GM13977 (cell line): ENCODE measurements at regions not wholly inside any gene's neighbourhood (a gene's known extent, or its start where the extent isn't known, plus 50 kb on each side); places are given as distances from the start of the nearest gene placed in this dataset.

Source experiments
- DNase-seq: peaks from one replicate; pipeline ENCODE4 v3.0.0; 2012; ENCODE audit warnings: low spot score
- in situ Hi-C: fragments of 300-500 bp; cut with MboI; formaldehyde crosslinking; loops from one replicate; pipeline ENCODE4 v1.12.0; 2022; ENCODE audit warnings: low sequenced_read_pairs, low pct_unique_long_range_greater_than_20kb, mixed read lengths, inconsistent platforms; ENCODE audit not compliant: unreplicated experiment
- TF ChIP-seq, protein P1 (sequence below): IDR thresholded peaks from 2 replicates; pipeline ENCODE4 v1.5.1; 2012; ENCODE audit warnings: mild to moderate bottlenecking, control low read depth; ENCODE audit not compliant: insufficient read depth; ENCODE audit errors: extremely low read depth, missing control alignments

- in situ Hi-C loops: no loop called here
- no peak for DNase-seq
- TF ChIP-seq, protein P1, sequence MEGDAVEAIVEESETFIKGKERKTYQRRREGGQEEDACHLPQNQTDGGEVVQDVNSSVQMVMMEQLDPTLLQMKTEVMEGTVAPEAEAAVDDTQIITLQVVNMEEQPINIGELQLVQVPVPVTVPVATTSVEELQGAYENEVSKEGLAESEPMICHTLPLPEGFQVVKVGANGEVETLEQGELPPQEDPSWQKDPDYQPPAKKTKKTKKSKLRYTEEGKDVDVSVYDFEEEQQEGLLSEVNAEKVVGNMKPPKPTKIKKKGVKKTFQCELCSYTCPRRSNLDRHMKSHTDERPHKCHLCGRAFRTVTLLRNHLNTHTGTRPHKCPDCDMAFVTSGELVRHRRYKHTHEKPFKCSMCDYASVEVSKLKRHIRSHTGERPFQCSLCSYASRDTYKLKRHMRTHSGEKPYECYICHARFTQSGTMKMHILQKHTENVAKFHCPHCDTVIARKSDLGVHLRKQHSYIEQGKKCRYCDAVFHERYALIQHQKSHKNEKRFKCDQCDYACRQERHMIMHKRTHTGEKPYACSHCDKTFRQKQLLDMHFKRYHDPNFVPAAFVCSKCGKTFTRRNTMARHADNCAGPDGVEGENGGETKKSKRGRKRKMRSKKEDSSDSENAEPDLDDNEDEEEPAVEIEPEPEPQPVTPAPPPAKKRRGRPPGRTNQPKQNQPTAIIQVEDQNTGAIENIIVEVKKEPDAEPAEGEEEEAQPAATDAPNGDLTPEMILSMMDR: no peak
These were observed 89.2 kb upstream of the BHLHE23 start for GRCh38 chr20:63095718-63096654.

GRCh38 chr20:63094767-63095499 is 88.2 kb upstream of the BHLHE23 start:
- TF ChIP-seq, protein P1: no peak
- in situ Hi-C loops: no loop called here
- DNase-seq: no peak

- DNase-seq: no peak
- TF ChIP-seq, protein P1: no peak
- in situ Hi-C loops: no loop called here
These were observed 87.4 kb upstream of the BHLHE23 start for GRCh38 chr20:63093966-63094766.

GRCh38 chr20:63092660-63093215 is 86.0 kb upstream of the BHLHE23 start:
- TF ChIP-seq, protein P1: no peak
- in situ Hi-C loops: no loop called here
- no peak for DNase-seq

DNA sequence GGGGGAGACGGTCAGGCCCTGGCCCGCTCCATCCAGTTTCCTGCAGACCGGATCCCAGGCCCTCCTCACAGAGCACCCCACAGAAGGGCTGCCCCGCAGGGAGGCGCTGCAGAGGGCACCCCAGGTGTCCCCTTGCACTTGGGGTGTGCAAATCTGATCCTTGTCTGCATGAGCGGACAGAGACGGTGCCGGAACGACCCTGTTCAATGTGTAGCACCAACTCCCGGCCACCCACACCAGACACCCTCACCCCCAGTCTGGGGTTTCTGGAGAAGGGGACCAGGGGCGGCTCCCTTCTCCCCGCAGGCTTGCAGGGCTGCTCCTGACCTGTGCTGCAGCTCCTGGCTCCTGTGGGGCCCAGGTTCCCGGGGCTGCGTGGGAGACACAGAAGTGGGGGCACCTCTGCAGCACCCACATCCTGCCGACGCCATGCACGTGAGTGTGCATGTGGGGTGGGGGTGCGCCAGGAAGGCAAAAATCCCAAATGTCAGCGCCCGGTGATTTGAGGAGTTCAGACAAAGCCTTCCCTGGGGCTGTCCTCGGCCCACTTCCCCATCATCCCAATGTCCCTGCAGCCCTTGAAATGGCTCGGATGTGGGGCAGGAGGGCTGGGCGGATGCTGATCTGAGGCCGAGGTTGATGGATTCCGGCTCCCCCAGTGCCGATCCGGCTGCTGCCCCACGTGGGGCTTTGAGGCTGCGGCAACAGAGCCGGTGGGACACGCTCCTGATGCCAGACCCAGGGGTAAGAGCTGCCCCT is 85.3 kb upstream of the BHLHE23 start:
- in situ Hi-C loops: no loop called here
- no peak for DNase-seq
- TF ChIP-seq, protein P1: no peak
